IMR-90 (cell line): ENCODE measurements at regions not wholly inside any gene's neighbourhood (a gene's known extent, or its start where the extent isn't known, plus 50 kb on each side); places are given as distances from the start of the nearest gene placed in this dataset.

Experiments used
- ATAC-seq: fragments of 200-7000 bp; cut with Tn5 transposase; 2 replicates; pipeline ENCODE4 v1.9.1; 2020; ENCODE audit warnings: low read depth, mild to moderate bottlenecking, moderate library complexity
- BruUV-seq: library from RNA; stranded (reverse); fragments of 400-500 nt; replicated peaks from 2 replicates; lab custom pipeline; 2021; lab: Mats Ljungman, UMichigan
- CTCF ChIA-PET: fragments of 300-600 bp; formaldehyde crosslinking; extraction: SDS; loops from one replicate; lab custom pipeline; 2021; ENCODE audit warnings: antibody characterized with exemption; lab: Yijun Ruan, JAX
- POLR2A ChIA-PET: fragments of 300-600 bp; sonication (Branson Sonifier 250); formaldehyde crosslinking; loops from one replicate; lab custom pipeline; 2022; ENCODE audit warnings: antibody characterized with exemption; ENCODE audit not compliant: unreplicated experiment; lab: Charles Lee
- DNase-seq: peaks from one replicate; pipeline ENCODE4 v3.0.0; 2013
- H2AFZ ChIP-seq: replicated peaks from 2 replicates; pipeline ENCODE3; 2013; ENCODE audit warnings: low read length, mild to moderate bottlenecking; ENCODE audit not compliant: poor library complexity
- H2AK5ac ChIP-seq: 2 replicates; pipeline ENCODE4 v1.6.1; 2013; ENCODE audit warnings: low read depth, low read length, inconsistent platforms
- H2AK9ac ChIP-seq: replicated peaks from 2 replicates; pipeline ENCODE3; 2013; ENCODE audit warnings: mild to moderate bottlenecking, low read depth, low read length, moderate library complexity; ENCODE audit not compliant: poor library complexity
- H2BK120ac ChIP-seq: 2 replicates; pipeline ENCODE4 v1.6.1; 2013; ENCODE audit warnings: low read depth, low read length, inconsistent platforms
- H2BK15ac ChIP-seq: 3 replicates; pipeline ENCODE4 v1.6.1; 2013; ENCODE audit warnings: low read depth, low read length, inconsistent platforms
- H2BK20ac ChIP-seq: 2 replicates; pipeline ENCODE4 v1.6.1; 2013; ENCODE audit warnings: low read depth, mild to moderate bottlenecking, inconsistent platforms, low read length, moderate library complexity
- H2BK5ac ChIP-seq: 2 replicates; pipeline ENCODE4 v1.6.1; 2013; ENCODE audit warnings: mild to moderate bottlenecking, low read depth, low read length, inconsistent platforms; ENCODE audit not compliant: poor library complexity, severe bottlenecking
- H3K14ac ChIP-seq: replicated peaks from 2 replicates; pipeline ENCODE4 v1.6.1; 2013; ENCODE audit warnings: low read depth, low read length, inconsistent platforms
- H3K18ac ChIP-seq: 2 replicates; pipeline ENCODE4 v1.6.1; 2013; ENCODE audit warnings: low read depth, low read length, control low read depth
- H3K23ac ChIP-seq: 2 replicates; pipeline ENCODE4 v1.6.1; 2013; ENCODE audit warnings: low read depth, low read length, inconsistent platforms
- H3K27ac ChIP-seq: 2 replicates; pipeline ENCODE4 v1.5.1; 2013; ENCODE audit warnings: mild to moderate bottlenecking, control low read depth, low read length; ENCODE audit not compliant: insufficient read depth
- H3K27me3 ChIP-seq: 2 replicates; pipeline ENCODE4 v1.6.1; 2013; ENCODE audit warnings: low read length; ENCODE audit not compliant: control insufficient read depth, insufficient read depth
- H3K36me3 ChIP-seq: 2 replicates; pipeline ENCODE4 v1.6.1; 2013; ENCODE audit warnings: low read length, mixed read lengths; ENCODE audit not compliant: control insufficient read depth, insufficient read depth
- H3K4ac ChIP-seq: 2 replicates; pipeline ENCODE4 v1.6.1; 2013; ENCODE audit warnings: low read depth, low read length, inconsistent platforms
- H3K4me1 ChIP-seq: 2 replicates; pipeline ENCODE4 v1.6.1; 2013; ENCODE audit warnings: low read length, mixed read lengths; ENCODE audit not compliant: control insufficient read depth, insufficient read depth
- H3K4me2 ChIP-seq: 2 replicates; pipeline ENCODE4 v1.6.1; 2013; ENCODE audit warnings: low read depth, mild to moderate bottlenecking, control low read depth, low read length, moderate library complexity
- H3K4me3 ChIP-seq: 2 replicates; pipeline ENCODE4 v1.5.1; 2013; ENCODE audit warnings: low read depth, mild to moderate bottlenecking, control low read depth, low read length, moderate library complexity; ENCODE audit not compliant: insufficient read depth
- H3K56ac ChIP-seq: 2 replicates; pipeline ENCODE4 v1.6.1; 2013; ENCODE audit warnings: low read length, inconsistent platforms; ENCODE audit not compliant: insufficient read depth; ENCODE audit errors: extremely low read depth
- H3K79me1 ChIP-seq, 2 experiments: 2 replicates each; pipeline ENCODE4 v1.6.1; 2013; ENCODE audit warnings: low read length in 2 of 2, inconsistent platforms in 1 of 2, low read depth in 1 of 2
- H3K9ac ChIP-seq: 2 replicates; pipeline ENCODE4 v1.6.1; 2013; ENCODE audit warnings: low read depth, low read length, control low read depth
- H3K9me1 ChIP-seq: 2 replicates; pipeline ENCODE4 v1.6.1; 2013; ENCODE audit warnings: low read length, inconsistent platforms; ENCODE audit not compliant: insufficient read depth
- H3K9me3 ChIP-seq: 2 replicates; pipeline ENCODE4 v1.6.1; 2013; ENCODE audit warnings: low read length; ENCODE audit not compliant: control insufficient read depth, insufficient read depth
- H4K20me1 ChIP-seq: 2 replicates; pipeline ENCODE4 v1.6.1; 2013; ENCODE audit warnings: low read length, inconsistent platforms; ENCODE audit not compliant: insufficient read depth
- H4K5ac ChIP-seq: 2 replicates; pipeline ENCODE4 v1.6.1; 2013; ENCODE audit warnings: mild to moderate bottlenecking, low read depth, low read length, control low read depth
- H4K8ac ChIP-seq, 2 experiments: 2 replicates each; pipeline ENCODE4 v1.6.1; 2013; ENCODE audit warnings: low read depth in 2 of 2, low read length in 2 of 2, control low read depth in 1 of 2, inconsistent platforms in 1 of 2
- H4K91ac ChIP-seq: 2 replicates; pipeline ENCODE4 v1.6.1; 2013; ENCODE audit warnings: low read depth, low read length, inconsistent platforms; ENCODE audit not compliant: insufficient read depth
- BHLHE40 ChIP-seq: fragments of 150-350 bp; IDR thresholded peaks from 2 replicates; pipeline ENCODE4 v1.6.1; 2016; ENCODE audit warnings: mild to moderate bottlenecking, low read depth, low read length
- CEBPB ChIP-seq: IDR thresholded peaks from 2 replicates; pipeline ENCODE4 v1.6.1; 2012; ENCODE audit warnings: low read depth, low read length, improper control_type of control experiment
- ELK1 ChIP-seq: fragments of 150-350 bp; IDR thresholded peaks from 2 replicates; pipeline ENCODE4 v1.6.1; 2016; ENCODE audit warnings: low read depth, mild to moderate bottlenecking, low read length, moderate library complexity, borderline replicate concordance
- FOS ChIP-seq: fragments of 150-350 bp; IDR thresholded peaks from 2 replicates; pipeline ENCODE4 v1.6.1; 2016; ENCODE audit warnings: low read depth, low read length
- MAFK ChIP-seq: IDR thresholded peaks from 2 replicates; pipeline ENCODE4 v1.6.1; 2012; ENCODE audit warnings: low read depth, low read length, improper control_type of control experiment
- MAZ ChIP-seq: IDR thresholded peaks from 2 replicates; pipeline ENCODE4 v1.6.1; 2012; ENCODE audit warnings: low read depth, mild to moderate bottlenecking, low read length, improper control_type of control experiment, moderate library complexity, borderline replicate concordance
- MXI1 ChIP-seq: IDR thresholded peaks from 2 replicates; pipeline ENCODE4 v1.6.1; 2012; ENCODE audit warnings: low read depth, mild to moderate bottlenecking, low read length, moderate library complexity, borderline replicate concordance
- NFE2L2 ChIP-seq: fragments of 150-350 bp; IDR thresholded peaks from 2 replicates; pipeline ENCODE4 v1.6.1; 2016; ENCODE audit warnings: low read depth, mild to moderate bottlenecking, low read length
- POLR2A ChIP-seq: IDR thresholded peaks from 2 replicates; pipeline ENCODE4 v1.6.1; 2012; ENCODE audit warnings: mild to moderate bottlenecking, low read depth, low read length
- RAD21 ChIP-seq: IDR thresholded peaks from 2 replicates; pipeline ENCODE4 v1.6.1; 2012; ENCODE audit warnings: low read length, improper control_type of control experiment
- RCOR1 ChIP-seq: IDR thresholded peaks from 2 replicates; pipeline ENCODE4 v1.6.1; 2012; ENCODE audit warnings: mild to moderate bottlenecking, low read length, improper control_type of control experiment; ENCODE audit not compliant: insufficient replicate concordance
- SMC3 ChIP-seq: fragments of 150-350 bp; IDR thresholded peaks from 2 replicates; pipeline ENCODE4 v1.6.1; 2016; ENCODE audit warnings: low read depth, mild to moderate bottlenecking, antibody characterized with exemption, low read length, moderate library complexity
- USF2 ChIP-seq: fragments of 150-350 bp; IDR thresholded peaks from 2 replicates; pipeline ENCODE4 v1.6.1; 2017; ENCODE audit warnings: mild to moderate bottlenecking, antibody characterized with exemption, low read length, low read depth
- WGBS, 2 experiments: methylation state at CpG; one replicate each; pipeline versions ENCODE4 v1.1.5 to v1.1.7; 2013; ENCODE audit warnings: missing lambda C conversion rate in 2 of 2; ENCODE audit not compliant: insufficient read length in 1 of 2; ENCODE audit errors: extremely low coverage in 2 of 2; 5-methylcytosine and 5-hydroxymethylcytosine counted together
- dilution Hi-C: fragments of 300-500 bp; cut with HindIII; formaldehyde crosslinking; loops from one replicate; pipeline ENCODE4 v1.14.3; 2018; ENCODE audit warnings: low sequenced_read_pairs; ENCODE audit not compliant: unreplicated experiment
- in situ Hi-C: fragments of 300-500 bp; cut with MboI; formaldehyde crosslinking; loops from 3 replicates; pipeline ENCODE4 v1.14.3; 2019; ENCODE audit warnings: low sequenced_read_pairs, inconsistent platforms, mixed read lengths
- intact Hi-C: fragments of 100-400 bp; cut with micrococcal nuclease; formaldehyde crosslinking; loops from 2 replicates; pipeline ENCODE4 v1.10.0; 2022
- TF ChIP-seq, protein P1 (sequence below): conservative IDR thresholded peaks from 2 replicates; pipeline ENCODE4 v1.5.1; 2012; ENCODE audit warnings: mild to moderate bottlenecking, low read depth, low read length, improper control_type of control experiment

DNA sequence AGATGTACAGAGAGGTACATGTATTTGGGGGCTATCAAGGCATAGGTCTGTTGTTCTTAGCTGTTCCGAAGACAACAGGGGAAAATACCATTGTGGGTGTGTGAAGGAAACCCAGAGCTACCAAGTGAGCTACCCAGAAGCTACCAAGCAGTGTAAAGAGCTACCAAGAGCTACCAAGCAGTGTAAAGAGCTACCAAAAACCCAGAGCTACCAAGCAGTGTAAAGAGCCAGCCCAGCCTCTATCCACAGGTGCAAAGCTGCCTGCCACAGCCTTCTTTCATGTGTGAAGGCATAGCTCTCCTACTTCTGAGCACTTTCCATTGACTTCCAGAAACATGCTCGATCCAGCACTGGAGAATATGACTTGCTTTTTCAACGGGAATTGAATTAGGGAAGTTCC, 145.7 kb downstream of the AKAP11 start:
- TF ChIP-seq NFE2L2 = no peak
- no peak for TF ChIP-seq USF2
- no peak for TF ChIP-seq MAFK
- no peak for TF ChIP-seq RCOR1
- TF ChIP-seq, protein P1, sequence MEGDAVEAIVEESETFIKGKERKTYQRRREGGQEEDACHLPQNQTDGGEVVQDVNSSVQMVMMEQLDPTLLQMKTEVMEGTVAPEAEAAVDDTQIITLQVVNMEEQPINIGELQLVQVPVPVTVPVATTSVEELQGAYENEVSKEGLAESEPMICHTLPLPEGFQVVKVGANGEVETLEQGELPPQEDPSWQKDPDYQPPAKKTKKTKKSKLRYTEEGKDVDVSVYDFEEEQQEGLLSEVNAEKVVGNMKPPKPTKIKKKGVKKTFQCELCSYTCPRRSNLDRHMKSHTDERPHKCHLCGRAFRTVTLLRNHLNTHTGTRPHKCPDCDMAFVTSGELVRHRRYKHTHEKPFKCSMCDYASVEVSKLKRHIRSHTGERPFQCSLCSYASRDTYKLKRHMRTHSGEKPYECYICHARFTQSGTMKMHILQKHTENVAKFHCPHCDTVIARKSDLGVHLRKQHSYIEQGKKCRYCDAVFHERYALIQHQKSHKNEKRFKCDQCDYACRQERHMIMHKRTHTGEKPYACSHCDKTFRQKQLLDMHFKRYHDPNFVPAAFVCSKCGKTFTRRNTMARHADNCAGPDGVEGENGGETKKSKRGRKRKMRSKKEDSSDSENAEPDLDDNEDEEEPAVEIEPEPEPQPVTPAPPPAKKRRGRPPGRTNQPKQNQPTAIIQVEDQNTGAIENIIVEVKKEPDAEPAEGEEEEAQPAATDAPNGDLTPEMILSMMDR = no peak
- no peak for TF ChIP-seq CEBPB
- no peak for TF ChIP-seq MAZ
- no peak for TF ChIP-seq FOS
- no peak for TF ChIP-seq BHLHE40
- no peak for TF ChIP-seq POLR2A
- TF ChIP-seq SMC3 = no peak
- no peak for TF ChIP-seq RAD21
- no peak for TF ChIP-seq ELK1
- TF ChIP-seq MXI1 = no peak
- H2AFZ ChIP-seq = no peak overlapping the region
- H4K8ac ChIP-seq = no peak overlapping the region
- ATAC-seq = no peak
- no peak overlapping the region for H3K23ac ChIP-seq
- no TSS peak for BruUV-seq
- peaks cover 12% of the 10 kb centered on the region for H3K27me3 ChIP-seq
- no peak overlapping the region for H3K4me3 ChIP-seq
- POLR2A ChIA-PET = no interaction called here
- no peak overlapping the region for H4K5ac ChIP-seq
- intact Hi-C loops = no loop called here
- in situ Hi-C loops = no loop called here
- H4K20me1 ChIP-seq = no peaks in the 10 kb centered on the region
- H3K79me1 ChIP-seq = no peaks in the 10 kb centered on the region
- no peak overlapping the region for H3K18ac ChIP-seq
- no peak overlapping the region for H3K56ac ChIP-seq
- H3K4me1 ChIP-seq = no peaks in the 10 kb centered on the region
- H2BK15ac ChIP-seq = no peak overlapping the region
- no peaks in the 10 kb centered on the region for H3K36me3 ChIP-seq
- no peak overlapping the region for H2BK20ac ChIP-seq
- H3K4ac ChIP-seq = no peak overlapping the region
- no peak overlapping the region for H3K14ac ChIP-seq
- no peak for DNase-seq
- no peak overlapping the region for H2AK5ac ChIP-seq
- H3K9me1 ChIP-seq = no peaks in the 10 kb centered on the region
- no peak overlapping the region for H3K4me2 ChIP-seq
- H3K27ac ChIP-seq = no peak overlapping the region
- dilution Hi-C loops = no loop called here
- no peak overlapping the region for H2BK5ac ChIP-seq
- H3K9ac ChIP-seq = no peak overlapping the region
- H3K9me3 ChIP-seq = no peaks in the 10 kb centered on the region
- H4K91ac ChIP-seq = no peak overlapping the region
- WGBS, 2 experiments = no CpG with 5 or more reads among the region's 3 CpGs
- no peak overlapping the region for H2AK9ac ChIP-seq
- CTCF ChIA-PET = no interaction called here
- no peak overlapping the region for H2BK120ac ChIP-seq
